CD4-positive, alpha-beta T cell treated with Interleukin-17A for 4 hours (primary cell): ENCODE measurements at regions not wholly inside any gene's neighbourhood (a gene's known extent, or its start where the extent isn't known, plus 50 kb on each side); places are given as distances from the start of the nearest gene placed in this dataset.

Experiments used
- DNase-seq: peaks from one replicate; pipeline ENCODE4 v3.0.0-alpha.2; 2020; ENCODE audit warnings: mixed read lengths

DNA sequence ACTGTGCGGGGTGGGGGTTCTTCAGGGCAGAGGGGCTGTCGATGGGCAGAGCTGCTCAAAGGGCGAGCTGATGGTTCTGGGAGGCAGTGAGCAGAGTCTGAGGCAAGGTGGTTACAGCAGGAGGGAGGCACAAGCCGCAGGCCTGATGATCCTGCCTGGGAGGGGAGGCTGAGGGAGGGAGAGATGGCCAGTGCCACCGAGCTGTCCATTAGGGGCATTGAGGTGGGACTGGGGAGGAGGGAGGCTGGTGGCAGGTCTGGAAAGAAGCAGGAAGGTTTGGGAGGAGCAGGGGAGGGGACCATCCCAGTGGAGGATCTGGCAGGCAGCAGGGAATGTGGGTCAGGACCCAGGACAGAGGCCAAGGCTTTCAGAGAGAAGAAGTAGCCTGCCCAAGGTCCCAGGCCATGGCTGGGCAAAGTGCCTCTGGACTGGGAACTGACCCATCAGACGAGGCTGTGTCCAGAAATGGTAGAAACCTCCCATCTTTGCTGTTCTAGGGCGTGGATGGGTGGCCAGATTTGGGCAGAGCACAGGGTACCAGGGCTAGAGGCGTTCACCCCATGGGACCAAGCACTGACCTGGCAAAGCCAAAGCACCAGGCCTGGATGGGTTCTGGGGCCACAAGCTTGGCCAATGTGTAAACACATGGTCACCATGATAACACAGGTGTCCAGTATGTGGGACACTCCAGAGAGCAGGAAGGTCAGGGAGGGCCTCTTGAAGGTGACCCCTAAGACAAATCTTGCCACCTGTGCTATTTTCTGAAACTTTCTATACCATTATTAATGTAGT lies 55.5 kb downstream of the INHBB start:
- DNase-seq, result no peak

GRCh38 chr2:120402067-120402433 lies 56.1 kb downstream of the INHBB start:
- DNase-seq, result no peak

- no peak for DNase-seq
Measured at GRCh38 chr2:120402508-120402907, 56.6 kb downstream of the INHBB start.

GRCh38 chr2:120403261-120403660 lies 57.3 kb downstream of the INHBB start:
- DNase-seq, result no peak

GRCh38 chr2:120403676-120404075 lies 57.7 kb downstream of the INHBB start:
- no peak for DNase-seq

DNA sequence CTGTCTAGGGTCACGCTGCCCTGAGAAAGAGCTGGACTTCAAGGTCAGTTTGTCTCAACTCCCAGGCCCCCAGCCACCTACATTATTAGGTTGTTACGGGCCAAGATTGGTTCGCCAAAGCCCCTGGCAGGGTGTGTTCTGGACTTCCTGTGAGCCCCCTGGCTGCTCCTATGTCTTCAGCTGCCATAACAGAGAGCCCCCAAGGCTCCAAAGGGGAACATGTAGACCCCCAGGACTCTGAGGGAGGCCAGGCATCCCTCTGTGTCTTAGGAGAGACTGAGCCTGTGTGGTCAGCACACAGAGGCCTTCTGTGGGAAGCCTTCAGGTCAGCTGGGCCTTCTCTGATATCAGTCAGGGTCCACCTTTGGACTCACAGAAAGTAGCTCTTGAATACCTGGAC lies 58.3 kb downstream of the INHBB start:
- DNase-seq, result no peak

DNA sequence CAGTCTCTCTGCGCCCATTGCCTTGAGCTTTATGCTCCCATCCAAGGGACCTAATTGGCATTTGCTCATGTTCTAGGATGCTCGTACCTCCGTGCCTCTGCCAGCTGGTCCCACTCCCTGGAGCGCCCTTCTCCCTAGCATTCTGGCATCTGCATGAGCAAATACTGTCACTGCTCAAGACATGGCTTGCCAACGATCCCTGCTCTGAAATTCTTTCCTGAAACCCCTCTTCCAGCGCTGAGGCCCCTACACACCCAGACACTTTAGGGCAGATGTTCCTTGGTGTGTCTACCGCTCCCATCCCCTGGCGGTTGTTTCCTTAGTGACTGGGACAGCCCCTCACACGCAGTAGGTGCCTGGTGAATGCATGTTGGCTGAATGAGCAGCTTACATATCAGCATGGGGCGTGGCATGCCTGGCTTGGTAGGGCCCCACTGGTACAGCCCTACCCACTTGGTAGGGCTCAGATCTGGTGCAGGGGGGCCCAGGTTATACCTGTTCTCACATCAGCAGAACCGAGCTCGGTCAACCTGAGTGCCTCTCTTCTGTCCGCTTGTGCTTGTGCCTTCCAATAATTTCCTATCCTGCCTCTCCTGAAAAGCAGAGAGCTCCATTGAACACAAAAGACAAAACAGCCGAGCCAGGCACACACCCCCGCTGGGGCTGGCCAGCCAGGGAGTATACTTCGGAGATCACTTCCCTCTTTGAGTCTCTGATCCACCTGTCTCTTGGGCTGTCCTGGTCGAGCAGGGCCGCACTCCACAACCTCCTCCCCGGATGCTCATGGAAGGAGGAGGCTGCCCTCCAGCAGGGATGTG lies 59.2 kb downstream of the INHBB start:
- no peak for DNase-seq

DNA sequence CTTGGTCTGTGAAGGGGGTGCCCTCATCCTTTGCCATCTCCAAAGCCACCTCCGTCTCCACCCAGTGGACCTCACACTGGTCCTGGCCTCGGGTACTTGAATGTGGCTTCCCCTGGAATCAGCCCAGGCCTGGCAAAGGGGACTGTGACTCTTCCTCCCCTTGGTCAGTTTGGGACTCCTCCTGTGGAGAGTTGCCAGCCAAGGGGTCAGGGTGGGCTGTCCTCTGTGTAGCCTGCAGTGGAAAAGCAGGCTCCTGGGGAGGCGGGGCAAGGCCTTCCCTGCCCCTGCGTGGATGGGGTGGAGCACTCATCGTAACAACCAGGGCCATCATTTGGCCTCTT lies 59.8 kb downstream of the INHBB start:
- DNase-seq, result no peak

- DNase-seq, result no peak
Measured at GRCh38 chr2:120406566-120406965, 60.6 kb downstream of the INHBB start.

DNA sequence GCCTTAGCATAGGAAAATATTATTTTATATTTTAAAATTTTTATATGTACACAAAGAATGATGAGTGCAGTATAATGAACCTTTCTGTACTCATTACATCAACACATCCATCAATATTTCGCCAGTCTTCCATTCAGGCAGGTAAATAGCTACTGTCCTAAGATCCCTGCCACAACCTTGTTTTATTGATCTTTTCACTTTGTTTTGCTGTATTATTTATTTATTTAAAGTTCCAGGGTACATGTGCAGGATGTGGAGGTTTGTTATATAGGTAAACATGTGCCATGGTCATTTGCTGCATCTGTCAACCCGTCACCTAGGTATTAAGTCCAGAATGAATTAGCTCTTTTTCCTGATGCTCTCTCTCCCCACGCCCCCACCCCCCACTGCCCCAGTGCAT lies 64.6 kb downstream of the INHBB start:
- DNase-seq, result no peak

- DNase-seq, result no peak
Measured at GRCh38 chr2:120415060-120415459, 69.1 kb downstream of the INHBB start.

DNA sequence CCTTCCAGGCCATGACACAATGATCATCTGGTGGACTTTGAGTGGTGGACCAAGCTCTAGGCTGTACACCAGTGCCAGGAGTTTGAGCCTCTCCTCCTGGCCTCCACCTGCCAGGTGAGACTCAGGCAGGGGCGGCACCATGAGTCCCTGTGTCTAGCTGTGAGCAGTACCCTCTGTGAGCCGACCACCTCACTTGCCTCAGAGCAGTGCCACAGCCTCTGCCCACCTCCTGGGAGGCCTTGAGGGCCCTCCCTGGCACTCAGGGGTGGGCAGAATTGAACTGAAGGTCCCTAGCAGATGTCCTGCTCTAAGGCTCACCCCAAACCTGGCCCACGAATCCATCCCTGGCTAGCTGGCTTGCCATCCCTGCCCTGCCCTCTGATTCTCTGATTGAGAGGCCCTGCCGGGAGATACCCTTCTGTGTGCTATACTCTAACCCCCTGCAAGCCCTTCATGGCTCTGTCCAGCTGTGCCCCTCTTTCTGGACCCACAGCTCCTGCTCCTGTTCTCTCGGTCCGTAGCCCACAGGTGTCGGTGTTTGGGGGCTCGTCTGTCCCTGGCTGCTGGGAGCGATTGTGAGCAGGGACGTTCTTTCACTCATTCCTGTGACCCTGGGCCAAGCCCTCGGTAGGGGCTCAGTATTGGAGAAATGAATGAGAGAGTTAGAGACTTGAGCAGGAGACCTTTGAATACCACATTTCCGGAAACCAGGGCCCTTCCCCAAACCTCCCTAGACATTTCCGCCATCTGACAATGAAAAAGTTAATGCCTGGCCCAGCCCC lies 70.0 kb downstream of the INHBB start:
- no peak for DNase-seq

DNA sequence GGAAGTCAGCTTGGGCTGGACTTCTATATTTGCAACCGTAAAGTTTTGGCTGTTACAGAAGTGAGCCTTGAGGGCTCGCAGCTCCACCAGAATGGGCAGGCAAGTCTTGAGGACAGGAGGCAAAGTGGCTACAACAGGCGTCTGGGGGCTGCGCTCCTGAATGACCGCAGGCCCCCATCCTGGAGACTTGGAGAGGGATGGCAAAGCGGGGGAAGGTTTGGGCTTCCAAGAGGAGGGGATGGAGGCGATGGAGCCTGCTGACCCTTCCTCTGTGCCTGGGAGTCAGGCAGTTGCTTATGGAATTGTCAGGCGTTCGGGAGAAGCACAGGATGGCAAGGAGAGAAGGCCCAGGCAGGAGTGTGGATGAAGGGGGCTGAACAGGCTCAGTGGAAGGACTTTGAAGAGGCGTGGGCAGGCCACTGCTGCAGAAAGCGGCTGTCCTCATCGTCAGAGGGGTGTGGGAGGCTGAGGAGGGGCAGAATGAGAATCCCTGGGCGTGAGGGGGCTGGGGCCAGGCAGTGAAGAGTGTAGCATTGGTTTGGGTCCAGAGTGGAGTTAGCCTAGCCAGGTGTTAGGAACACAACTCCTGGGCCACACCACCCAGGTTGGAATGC lies 72.3 kb downstream of the INHBB start:
- no peak for DNase-seq

GRCh38 chr2:120419073-120419472 lies 73.1 kb downstream of the INHBB start:
- DNase-seq, result no peak

GRCh38 chr2:120419955-120420354 lies 74.0 kb downstream of the INHBB start:
- no peak for DNase-seq

GRCh38 chr2:120421126-120421829 lies 75.3 kb downstream of the INHBB start:
- DNase-seq, result no peak

DNA sequence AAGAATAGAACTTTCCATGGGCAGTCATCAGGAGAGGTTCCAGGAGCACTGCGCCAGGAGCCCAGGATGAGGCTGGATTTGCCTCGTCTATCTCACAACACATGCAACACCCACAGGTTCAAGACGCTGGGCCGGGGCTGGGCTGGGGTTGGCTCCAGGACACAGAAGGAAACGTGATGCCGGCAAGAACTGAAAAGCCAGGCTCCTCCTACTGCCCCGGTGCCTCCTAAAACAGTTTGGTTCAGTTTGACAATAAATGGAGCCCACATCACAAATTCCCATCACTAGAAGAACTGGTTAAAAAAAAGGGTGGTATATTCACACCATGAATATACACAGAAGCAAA lies 75.9 kb downstream of the INHBB start:
- DNase-seq, result no peak

DNA sequence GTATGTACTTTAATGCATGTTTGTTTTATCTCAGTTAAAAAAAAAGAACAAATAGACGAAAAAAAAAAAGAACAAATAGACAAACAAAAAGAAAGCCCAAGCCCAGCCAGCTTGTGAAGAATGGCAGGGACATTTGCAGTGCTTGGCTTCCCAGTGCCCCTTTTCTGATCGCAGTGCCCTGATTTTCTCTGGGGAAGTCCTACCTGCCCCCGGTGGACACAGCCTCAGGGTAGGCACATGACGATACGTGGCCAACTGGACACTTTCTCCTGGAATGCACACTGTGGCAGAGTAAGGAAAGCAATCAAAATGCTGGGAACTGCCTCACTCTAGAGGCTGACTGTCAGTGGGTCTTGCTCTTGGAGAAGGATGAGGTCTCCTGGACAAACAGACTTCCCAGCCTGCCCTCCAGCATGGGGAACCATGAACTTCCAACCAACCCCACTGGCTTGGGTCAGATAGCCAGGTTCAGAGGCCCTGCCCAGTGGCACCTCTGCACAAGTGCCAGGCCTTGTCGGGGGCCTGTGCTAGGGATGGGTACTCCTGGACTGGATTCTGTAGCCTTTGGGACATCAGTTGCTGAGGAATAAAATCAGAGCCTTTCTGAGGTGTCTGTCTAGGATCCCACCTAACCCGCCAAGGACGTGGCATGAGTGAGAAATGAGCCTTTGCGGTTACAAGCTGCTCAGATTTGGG lies 76.7 kb downstream of the INHBB start:
- no peak for DNase-seq

DNA sequence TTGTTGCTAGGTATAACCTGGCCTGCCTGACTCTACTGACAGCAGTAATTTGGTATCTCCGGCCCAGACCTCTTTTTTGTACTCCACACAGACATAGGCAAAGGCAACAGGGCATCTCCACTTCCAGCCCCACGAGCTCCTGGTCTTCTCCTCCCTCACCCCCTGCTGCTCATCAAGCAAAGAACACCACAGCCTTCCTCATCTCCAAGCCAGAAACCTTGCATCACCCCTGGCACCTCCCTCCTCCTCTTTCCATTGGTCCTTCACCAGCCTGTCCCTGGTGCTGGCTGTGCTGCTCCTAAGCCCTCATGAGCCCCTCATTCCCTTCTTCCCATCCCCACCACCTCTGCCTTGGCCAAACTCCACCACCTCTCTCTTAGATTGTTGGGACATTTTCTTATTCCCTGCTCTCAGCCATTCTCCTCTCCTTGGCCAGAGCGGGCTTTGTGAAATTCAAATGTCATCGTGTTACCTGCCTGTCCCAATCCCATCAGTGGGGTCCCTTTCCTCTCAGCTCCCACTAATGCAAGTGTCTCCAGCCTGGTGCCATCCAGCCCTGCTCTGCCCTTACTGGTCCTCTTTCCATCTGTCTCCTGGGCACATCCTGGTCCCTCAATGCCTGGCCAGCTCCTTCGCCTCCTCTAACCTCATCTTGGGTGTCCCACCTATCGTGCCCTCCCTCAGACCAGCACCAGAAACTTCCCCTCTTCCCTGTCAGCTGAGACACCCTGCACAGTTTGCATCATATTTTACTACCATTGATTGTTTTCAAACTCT lies 77.4 kb downstream of the INHBB start:
- DNase-seq, result no peak

DNA sequence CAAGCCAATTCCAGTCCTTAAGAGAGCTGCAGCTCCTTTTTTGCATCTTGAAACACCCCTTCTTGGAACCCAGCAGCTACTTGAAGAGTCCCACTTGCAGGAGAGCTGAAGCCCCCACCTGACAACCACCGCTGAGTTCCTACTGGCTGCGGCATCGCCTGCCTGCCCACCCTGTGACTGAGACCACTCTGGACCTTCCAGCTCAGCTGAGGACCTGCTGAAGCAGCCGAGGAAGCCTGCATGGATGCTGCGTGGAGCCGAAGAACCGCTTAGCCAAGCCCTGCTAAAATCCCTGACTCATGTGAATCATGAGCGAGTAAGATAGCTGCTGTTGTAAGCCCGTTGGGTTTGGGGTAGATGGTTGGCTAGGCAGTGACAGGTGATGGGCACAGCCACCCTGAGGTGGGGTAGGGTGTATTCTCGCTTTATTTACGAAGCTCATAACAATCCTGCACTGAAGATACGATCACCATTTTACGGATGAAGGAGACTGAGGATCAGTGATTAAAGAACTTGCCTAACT lies 78.4 kb downstream of the INHBB start:
- DNase-seq, result no peak

GRCh38 chr2:120425014-120425413 lies 79.1 kb downstream of the INHBB start:
- no peak for DNase-seq
